ENCODE measurements at regions not wholly inside any gene's neighbourhood (a gene's known extent, or its start where the extent isn't known, plus 50 kb on each side); places are given as distances from the start of the nearest gene placed in this dataset.

GRCh38 chr13:85545771-85546170 lies 253.4 kb downstream of the SLITRK6 start:
- 14% methylated on average over 5 of the region's 5 CpGs for WGBS, 2 experiments (ENCODE audit: low coverage in 1 of 2, low lambda C conversion rate in 2 of 2, missing lambda C conversion rate in 2 of 2)
- H3K4me2 ChIP-seq (ENCODE audit: unreplicated experiment), result no peak overlapping the region
- TF ChIP-seq EZH2phosphoT487 (IDR thresholded peaks at IDR 0.05; ENCODE audit: insufficient read depth, low read depth), result no peak
- TF ChIP-seq EZH2 (IDR thresholded peaks at IDR 0.05; ENCODE audit: insufficient read depth, poor library complexity, severe bottlenecking), result no peak

DNA sequence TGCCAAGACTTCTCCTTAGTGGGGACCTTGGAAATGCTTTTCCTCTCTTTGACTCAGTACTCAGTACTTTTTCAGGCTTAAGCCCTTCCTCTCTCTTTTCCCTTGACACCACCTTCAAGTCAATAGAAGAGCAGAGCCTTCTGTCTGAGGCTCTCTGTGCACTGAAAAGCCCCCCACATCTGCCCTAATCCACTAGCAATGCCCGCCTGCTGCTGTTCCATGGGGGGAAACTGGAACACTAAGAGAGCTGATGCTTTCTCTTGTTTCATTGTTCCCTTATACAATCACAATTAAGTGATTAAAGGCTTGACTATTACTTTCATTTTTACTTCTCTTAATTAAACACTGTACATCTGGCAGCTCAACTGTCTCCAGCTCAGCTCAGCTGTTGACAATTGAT lies 254.5 kb downstream of the SLITRK6 start:
- in situ Hi-C loops (cut with MboI), result no loop called here
- WGBS, 2 experiments (ENCODE audit: low coverage in 1 of 2, low lambda C conversion rate in 2 of 2, missing lambda C conversion rate in 2 of 2), result 10 to 11% methylated on average over 1 of the region's 1 CpG

More at GRCh38 chr13:85545771-85546170, 253.4 kb downstream of the SLITRK6 start:
- Histone ChIP-seq H3K4me3 (no peak overlapping the region), H3K27ac (no peak overlapping the region), H4K20me1 (ENCODE audit: insufficient read depth) (no peaks in the 10 kb centered on the region), H3K27me3 (replicated peaks; ENCODE audit: insufficient read depth) (no peaks in the 10 kb centered on the region), H3K9me3 (ENCODE audit: low read depth) (no peaks in the 10 kb centered on the region), H3K4me1 (ENCODE audit: insufficient read depth) (no peaks in the 10 kb centered on the region), H3K9me2 (ENCODE audit: insufficient read depth) (no peaks in the 10 kb centered on the region), H3F3A (ENCODE audit: insufficient read depth) (no peaks in the 10 kb centered on the region), H3K36me3 (ENCODE audit: low read depth) (no peaks in the 10 kb centered on the region), H3K9ac (no peak overlapping the region), H2AFZ (no peak overlapping the region), H3K79me2 (ENCODE audit: insufficient read depth) (no peaks in the 10 kb centered on the region)
- in situ Hi-C loops (cut with MboI), result no loop called here
- no peak for DNase-seq

DNA sequence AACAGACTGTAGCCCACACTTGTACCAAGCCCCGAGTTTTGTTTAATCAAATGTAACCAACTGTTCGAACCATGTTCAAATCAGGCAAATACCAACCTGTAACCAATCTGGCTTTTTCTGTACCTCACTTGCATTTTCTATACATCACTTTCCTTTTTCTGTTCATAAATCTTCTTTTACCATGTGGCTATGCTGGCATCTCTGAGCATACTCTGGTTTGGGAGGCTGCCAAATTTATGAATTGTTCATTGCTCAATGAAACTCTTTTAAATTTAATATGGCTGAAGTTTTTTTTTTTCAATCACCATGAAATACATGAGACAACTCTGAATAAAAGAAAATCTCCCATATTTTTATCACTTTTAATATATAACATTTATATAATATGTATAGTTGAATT lies 256.1 kb downstream of the SLITRK6 start:
- no peak overlapping the region for H3K4me2 ChIP-seq (ENCODE audit: unreplicated experiment)
- WGBS, 2 experiments (ENCODE audit: low coverage in 1 of 2, low lambda C conversion rate in 2 of 2, missing lambda C conversion rate in 2 of 2), result 23 to 36% methylated on average over 2 of the region's 2 CpGs
- no peaks in the 10 kb centered on the region for H3K9me3 ChIP-seq (ENCODE audit: low read depth)
- no peaks in the 10 kb centered on the region for H3K4me1 ChIP-seq (ENCODE audit: insufficient read depth)
- no peak for DNase-seq
- H3K79me2 ChIP-seq (ENCODE audit: insufficient read depth), result no peaks in the 10 kb centered on the region
- no peaks in the 10 kb centered on the region for H4K20me1 ChIP-seq (ENCODE audit: insufficient read depth)
- H3K27me3 ChIP-seq (replicated peaks; ENCODE audit: insufficient read depth), result no peaks in the 10 kb centered on the region
- H3K4me3 ChIP-seq, result no peak overlapping the region
- no peak for TF ChIP-seq EZH2 (IDR thresholded peaks at IDR 0.05; ENCODE audit: insufficient read depth, poor library complexity, severe bottlenecking)
- no peak for TF ChIP-seq EZH2phosphoT487 (IDR thresholded peaks at IDR 0.05; ENCODE audit: insufficient read depth, low read depth)
- no peak overlapping the region for H3K27ac ChIP-seq
- H2AFZ ChIP-seq, result no peak overlapping the region
- no peaks in the 10 kb centered on the region for H3F3A ChIP-seq (ENCODE audit: insufficient read depth)
- in situ Hi-C loops (cut with MboI), result no loop called here
- no peak overlapping the region for H3K9ac ChIP-seq
- H3K36me3 ChIP-seq (ENCODE audit: low read depth), result no peaks in the 10 kb centered on the region
- no peaks in the 10 kb centered on the region for H3K9me2 ChIP-seq (ENCODE audit: insufficient read depth)

More for the DNA sequence above, 254.5 kb downstream of the SLITRK6 start:
- Histone ChIP-seq H3F3A (ENCODE audit: insufficient read depth) (no peaks in the 10 kb centered on the region), H2AFZ (no peak overlapping the region), H3K27ac (no peak overlapping the region), H3K9me2 (ENCODE audit: insufficient read depth) (no peaks in the 10 kb centered on the region), H4K20me1 (ENCODE audit: insufficient read depth) (no peaks in the 10 kb centered on the region), H3K4me3 (no peak overlapping the region), H3K36me3 (ENCODE audit: low read depth) (no peaks in the 10 kb centered on the region), H3K4me1 (ENCODE audit: insufficient read depth) (no peaks in the 10 kb centered on the region), H3K9me3 (ENCODE audit: low read depth) (no peaks in the 10 kb centered on the region), H3K4me2 (ENCODE audit: unreplicated experiment) (no peak overlapping the region), H3K9ac (no peak overlapping the region), H3K27me3 (replicated peaks; ENCODE audit: insufficient read depth) (no peaks in the 10 kb centered on the region), H3K79me2 (ENCODE audit: insufficient read depth) (no peaks in the 10 kb centered on the region)
- no peak for DNase-seq
- no peak for TF ChIP-seq EZH2phosphoT487 (IDR thresholded peaks at IDR 0.05; ENCODE audit: insufficient read depth, low read depth)
- no peak for TF ChIP-seq EZH2 (IDR thresholded peaks at IDR 0.05; ENCODE audit: insufficient read depth, poor library complexity, severe bottlenecking)

DNA sequence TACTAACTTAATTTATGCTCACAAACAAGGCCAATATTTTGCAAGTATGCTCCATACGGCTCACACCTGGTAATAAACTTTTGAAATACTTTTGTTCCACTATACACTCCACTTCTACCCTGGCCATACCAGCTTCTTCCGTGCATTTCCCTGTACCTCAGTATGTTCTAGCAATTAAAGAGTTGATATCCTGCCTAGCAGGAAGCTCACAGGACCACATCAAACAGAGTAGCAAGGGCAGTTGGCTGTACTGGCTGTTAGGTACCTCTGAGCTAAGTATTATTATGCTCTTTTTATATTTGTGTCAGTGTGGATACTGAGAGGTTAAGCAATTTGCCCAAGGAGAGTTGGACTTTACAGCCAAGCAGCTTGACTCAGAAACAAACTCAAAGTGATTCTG lies 257.7 kb downstream of the SLITRK6 start:
- H3K36me3 ChIP-seq (ENCODE audit: low read depth), result no peaks in the 10 kb centered on the region
- no peaks in the 10 kb centered on the region for H3K27me3 ChIP-seq (replicated peaks; ENCODE audit: insufficient read depth)
- WGBS, 2 experiments (ENCODE audit: low coverage in 1 of 2, low lambda C conversion rate in 2 of 2, missing lambda C conversion rate in 2 of 2), result 10 to 18% methylated on average over 2 of the region's 2 CpGs
- no peaks in the 10 kb centered on the region for H4K20me1 ChIP-seq (ENCODE audit: insufficient read depth)
- H3K4me2 ChIP-seq (ENCODE audit: unreplicated experiment), result no peak overlapping the region
- in situ Hi-C loops (cut with MboI), result no loop called here
- no peak overlapping the region for H3K9ac ChIP-seq
- no peak overlapping the region for H2AFZ ChIP-seq
- DNase-seq, result no peak
- H3K79me2 ChIP-seq (ENCODE audit: insufficient read depth), result no peaks in the 10 kb centered on the region
- H3K4me3 ChIP-seq, result no peak overlapping the region
- no peaks in the 10 kb centered on the region for H3F3A ChIP-seq (ENCODE audit: insufficient read depth)
- TF ChIP-seq EZH2 (IDR thresholded peaks at IDR 0.05; ENCODE audit: insufficient read depth, poor library complexity, severe bottlenecking), result no peak
- no peak for TF ChIP-seq EZH2phosphoT487 (IDR thresholded peaks at IDR 0.05; ENCODE audit: insufficient read depth, low read depth)
- no peaks in the 10 kb centered on the region for H3K9me2 ChIP-seq (ENCODE audit: insufficient read depth)
- H3K4me1 ChIP-seq (ENCODE audit: insufficient read depth), result no peaks in the 10 kb centered on the region
- H3K27ac ChIP-seq, result no peak overlapping the region
- H3K9me3 ChIP-seq (ENCODE audit: low read depth), result no peaks in the 10 kb centered on the region

GRCh38 chr13:85538957-85539356 lies 260.3 kb downstream of the SLITRK6 start:
- TF ChIP-seq EZH2phosphoT487 (IDR thresholded peaks at IDR 0.05; ENCODE audit: insufficient read depth, low read depth) (no peak), EZH2 (IDR thresholded peaks at IDR 0.05; ENCODE audit: insufficient read depth, poor library complexity, severe bottlenecking) (no peak)
- Histone ChIP-seq H3K27ac (no peak overlapping the region), H3K9me2 (ENCODE audit: insufficient read depth) (no peaks in the 10 kb centered on the region), H3K4me3 (no peak overlapping the region), H3K4me1 (ENCODE audit: insufficient read depth) (no peaks in the 10 kb centered on the region), H4K20me1 (ENCODE audit: insufficient read depth) (no peaks in the 10 kb centered on the region), H3K27me3 (replicated peaks; ENCODE audit: insufficient read depth) (no peaks in the 10 kb centered on the region), H3K79me2 (ENCODE audit: insufficient read depth) (no peaks in the 10 kb centered on the region), H3K9ac (no peak overlapping the region), H2AFZ (no peak overlapping the region), H3K4me2 (ENCODE audit: unreplicated experiment) (no peak overlapping the region), H3K9me3 (ENCODE audit: low read depth) (no peaks in the 10 kb centered on the region), H3K36me3 (ENCODE audit: low read depth) (no peaks in the 10 kb centered on the region), H3F3A (ENCODE audit: insufficient read depth) (no peaks in the 10 kb centered on the region)
- DNase-seq, result no peak
- 26 to 35% methylated on average over 4 of the region's 4 CpGs for WGBS, 2 experiments (ENCODE audit: low coverage in 1 of 2, low lambda C conversion rate in 2 of 2, missing lambda C conversion rate in 2 of 2)
- in situ Hi-C loops (cut with MboI), result no loop called here
